ENCODE measurements at regions not wholly inside any gene's neighbourhood (a gene's known extent, or its start where the extent isn't known, plus 50 kb on each side); places are given as distances from the start of the nearest gene placed in this dataset.
"Not testable (repeated sequence)": the region's sequence is repeated elsewhere in the genome, so short reads cannot be mapped to it uniquely, and the experiment has no call there.

GRCh38 chr12:58378028-58378427, 436.7 kb downstream of the ATP23 start:
- no peak for DNase-seq

DNA sequence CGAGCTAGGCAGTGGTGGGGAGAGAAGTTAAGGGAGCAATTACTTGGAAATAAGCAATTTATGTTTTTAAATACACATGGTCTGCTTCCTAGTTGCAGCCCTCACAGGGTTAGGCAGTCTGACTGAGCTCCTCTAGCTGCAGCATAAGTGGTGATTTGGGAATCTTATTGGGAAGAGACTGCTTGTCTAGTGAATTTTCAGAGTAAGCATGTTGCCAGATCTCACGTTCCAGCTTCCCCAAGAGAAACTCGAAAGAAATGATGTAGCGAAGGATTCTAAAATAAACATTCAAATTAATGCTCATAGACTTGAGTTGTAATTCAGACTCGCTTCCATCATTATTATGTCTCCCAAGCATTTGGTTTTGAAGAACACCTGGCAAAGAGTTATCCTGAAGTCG, 440.2 kb downstream of the ATP23 start:
- no peak for DNase-seq

- no peak for DNase-seq
Observed at GRCh38 chr12:58384196-58384595, 442.8 kb downstream of the ATP23 start.

DNA sequence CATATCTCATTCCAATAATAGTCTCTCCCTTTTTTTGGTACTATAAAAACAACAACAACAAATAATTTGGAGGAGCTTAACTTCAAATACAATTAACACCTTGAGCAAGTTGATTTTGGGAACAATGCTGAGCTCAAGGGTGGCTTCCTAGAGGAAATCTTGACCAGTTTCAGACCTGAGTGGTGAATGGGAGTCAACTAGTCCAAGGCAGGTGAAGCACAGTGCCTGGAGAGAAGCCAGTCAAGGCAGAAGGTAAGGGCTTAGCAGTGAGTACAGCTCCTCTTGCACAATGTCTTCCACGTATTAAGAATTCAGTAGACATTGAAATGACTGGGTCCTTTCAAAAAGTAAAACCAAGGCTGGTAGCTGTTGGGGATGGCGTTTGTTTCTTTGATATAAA, 444.8 kb downstream of the ATP23 start:
- no peak for DNase-seq

- DNase-seq = no peak
Observed at GRCh38 chr12:58387199-58387598, 445.8 kb downstream of the ATP23 start.

GRCh38 chr12:58388261-58388660, 446.9 kb downstream of the ATP23 start:
- DNase-seq = no peak

DNA sequence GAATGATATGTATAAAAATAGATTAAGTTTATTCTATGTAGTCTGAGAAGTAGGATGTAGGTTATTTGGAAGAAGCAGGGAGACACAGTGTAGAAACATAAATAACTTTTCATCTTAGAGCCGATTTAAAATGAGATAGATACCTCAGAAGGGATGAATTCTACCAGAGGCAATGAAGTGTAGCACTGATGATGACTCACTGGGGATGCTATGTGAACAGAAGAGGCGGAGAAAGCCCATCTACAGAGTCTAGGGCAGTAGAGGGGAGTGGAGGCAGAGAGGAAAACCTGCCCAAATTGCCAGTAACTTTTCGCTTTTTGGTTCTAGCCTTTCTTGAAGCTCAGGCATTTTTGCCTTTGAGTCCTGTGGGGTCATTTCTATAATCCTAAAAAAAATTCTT, 451.8 kb downstream of the ATP23 start:
- no peak for DNase-seq

GRCh38 chr12:58395056-58395455, 453.7 kb downstream of the ATP23 start:
- no peak for DNase-seq

- no peak for DNase-seq
Observed at GRCh38 chr12:58395470-58395869, 454.1 kb downstream of the ATP23 start.

DNA sequence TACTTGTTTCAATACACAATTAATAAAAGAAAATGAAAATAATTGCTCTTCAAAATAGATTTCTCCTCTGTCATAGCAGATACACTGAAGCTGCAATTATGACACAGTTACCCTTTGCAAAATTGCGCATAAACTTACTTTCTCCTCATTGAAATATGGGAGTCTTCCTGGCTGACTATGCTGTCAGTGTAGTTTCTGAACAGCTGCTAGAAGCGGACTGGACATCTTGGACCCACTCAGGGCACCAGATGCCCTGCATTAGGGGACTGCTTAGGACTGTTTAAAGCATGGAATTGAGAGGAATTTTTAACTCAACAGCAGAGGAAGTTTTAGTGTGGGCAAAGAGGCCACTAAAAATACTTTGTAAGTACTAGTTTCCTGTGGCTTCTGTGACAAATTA, 454.9 kb downstream of the ATP23 start:
- no peak for DNase-seq

GRCh38 chr12:58405363-58405762, 464.0 kb downstream of the ATP23 start:
- DNase-seq = no peak

GRCh38 chr12:58408516-58408915, 467.1 kb downstream of the ATP23 start:
- no peak for DNase-seq

DNA sequence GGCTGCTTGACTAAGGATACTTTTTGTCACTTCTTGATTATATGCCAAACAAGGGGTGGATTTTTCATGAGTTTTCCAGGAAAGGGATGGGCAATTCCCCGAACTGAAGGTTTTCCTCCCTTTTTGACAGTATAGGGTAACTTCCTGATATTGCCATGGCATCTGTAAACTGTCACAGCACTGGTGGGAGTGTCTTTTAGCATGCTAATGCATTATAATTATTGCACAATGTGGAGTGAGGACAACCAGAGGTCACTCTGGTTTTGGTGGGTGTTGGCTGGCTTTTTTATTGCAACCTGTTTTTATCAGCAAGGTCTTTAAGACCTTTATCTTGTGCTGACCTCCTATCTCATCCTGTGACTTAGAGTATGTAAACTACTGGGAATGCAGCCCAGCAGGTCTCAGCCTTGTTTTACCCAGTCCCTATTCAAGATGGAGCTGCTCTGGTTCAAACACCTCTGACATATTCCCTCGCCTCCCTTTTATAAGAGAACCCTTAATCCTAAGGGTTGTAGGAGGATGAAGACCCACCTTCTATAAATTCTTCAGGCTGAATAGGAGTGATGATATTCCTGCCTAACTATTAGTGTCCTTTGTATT, 471.2 kb downstream of the ATP23 start:
- DNase-seq = no peak

DNA sequence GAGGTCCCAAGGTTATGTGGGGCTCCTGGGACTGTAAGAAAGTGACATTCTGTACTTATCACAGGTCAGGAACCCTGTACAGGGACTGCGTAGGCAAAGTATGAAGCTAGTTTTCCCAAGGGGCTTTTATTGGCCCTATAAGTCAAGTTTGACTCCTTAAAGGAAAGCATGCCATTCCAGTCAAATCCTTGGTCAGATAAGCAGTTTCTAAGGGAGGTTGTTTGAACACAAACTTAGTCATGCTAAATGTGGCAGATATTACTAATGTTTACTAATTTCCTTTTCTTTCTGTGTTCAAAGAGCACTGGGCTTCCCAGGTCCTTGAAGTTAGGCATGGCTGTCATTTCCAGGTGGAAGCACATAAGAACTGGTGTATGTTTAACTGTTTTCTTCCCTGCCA, 472.4 kb downstream of the ATP23 start:
- DNase-seq = no peak

- DNase-seq = no peak
Observed at GRCh38 chr12:58414398-58414871, 473.1 kb downstream of the ATP23 start.

DNA sequence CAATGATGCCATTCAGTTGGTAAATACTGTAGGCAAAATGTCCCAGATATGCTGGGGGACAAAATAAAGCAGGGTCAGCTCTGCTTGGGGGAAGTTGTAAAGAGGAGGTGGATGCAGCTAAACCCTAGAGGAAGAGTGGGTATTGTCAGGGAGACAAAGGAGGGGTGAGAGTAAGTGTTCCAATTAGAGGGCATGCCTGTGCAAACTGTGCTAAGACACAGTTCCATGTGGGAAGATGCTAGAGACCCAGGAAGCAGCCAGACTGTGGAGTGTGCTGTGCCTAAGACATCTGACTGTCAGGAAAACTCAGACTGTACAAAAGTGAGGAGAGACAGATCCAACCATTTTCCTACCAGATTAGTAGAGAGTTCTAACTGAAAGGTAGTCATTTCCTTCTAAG, 474.3 kb downstream of the ATP23 start:
- no peak for DNase-seq

- DNase-seq = no peak
Observed at GRCh38 chr12:58416236-58416635, 474.9 kb downstream of the ATP23 start.

- DNase-seq = no peak
Observed at GRCh38 chr12:58419196-58419760, 477.9 kb downstream of the ATP23 start.

DNA sequence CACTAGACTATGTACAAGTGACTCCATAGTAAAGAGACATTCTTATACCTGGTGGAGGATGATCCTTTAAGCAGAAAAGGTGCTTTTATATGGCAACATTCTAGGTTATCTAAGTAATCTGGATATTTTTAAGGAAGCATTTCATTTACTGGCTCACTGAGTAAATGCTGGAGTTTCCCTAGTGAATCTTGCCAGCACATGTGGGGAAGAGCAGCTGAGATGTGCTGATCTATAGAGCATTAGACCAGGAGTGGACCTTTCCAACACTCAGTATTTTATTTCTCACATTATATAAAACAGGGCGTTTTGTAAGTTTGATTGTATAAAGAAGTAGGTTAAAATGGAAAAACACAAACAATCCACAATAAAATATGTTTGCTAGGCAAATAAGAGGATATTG, 478.5 kb downstream of the ATP23 start:
- no peak for DNase-seq

DNA sequence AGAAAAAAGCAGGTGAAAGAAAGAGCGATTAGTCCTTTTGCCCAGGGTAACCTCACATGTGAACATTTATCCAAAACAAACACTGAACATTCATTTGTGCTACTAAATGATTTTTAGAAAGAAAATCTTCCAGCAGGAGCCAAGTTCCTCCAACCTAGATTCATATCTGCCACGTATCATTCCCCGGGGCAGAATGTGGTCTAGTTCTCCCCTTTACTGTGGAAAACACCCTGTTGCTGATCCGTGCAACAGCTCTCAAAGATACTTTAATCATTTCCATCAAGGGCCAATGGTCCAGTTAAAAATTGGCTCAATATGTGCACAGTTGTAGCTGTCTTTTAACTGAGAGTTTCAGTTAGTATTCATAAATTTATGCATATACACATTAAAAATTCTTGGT, 479.1 kb downstream of the ATP23 start:
- no peak for DNase-seq

DNA sequence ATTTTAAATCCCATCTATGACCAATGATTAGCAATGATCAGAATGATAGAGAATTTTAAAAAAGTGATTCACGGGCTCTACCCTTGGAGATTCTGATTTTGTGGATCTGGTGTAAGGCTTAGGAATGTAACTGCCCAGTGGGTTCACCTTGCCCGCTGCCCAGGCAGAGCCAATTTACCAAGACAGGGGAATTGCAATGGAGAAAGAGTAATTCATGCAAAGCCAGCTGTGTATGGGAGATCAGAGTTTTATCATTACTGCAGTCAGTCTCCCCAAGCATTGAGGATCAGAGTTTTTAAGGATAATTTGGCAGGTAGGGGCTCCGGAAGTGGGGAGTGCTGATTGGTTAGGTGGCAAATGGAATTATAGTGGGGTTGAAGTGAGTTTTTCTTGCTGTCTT, 480.6 kb downstream of the ATP23 start:
- DNase-seq = no peak

- DNase-seq = no peak
Observed at GRCh38 chr12:58424735-58425392, 483.5 kb downstream of the ATP23 start.

DNA sequence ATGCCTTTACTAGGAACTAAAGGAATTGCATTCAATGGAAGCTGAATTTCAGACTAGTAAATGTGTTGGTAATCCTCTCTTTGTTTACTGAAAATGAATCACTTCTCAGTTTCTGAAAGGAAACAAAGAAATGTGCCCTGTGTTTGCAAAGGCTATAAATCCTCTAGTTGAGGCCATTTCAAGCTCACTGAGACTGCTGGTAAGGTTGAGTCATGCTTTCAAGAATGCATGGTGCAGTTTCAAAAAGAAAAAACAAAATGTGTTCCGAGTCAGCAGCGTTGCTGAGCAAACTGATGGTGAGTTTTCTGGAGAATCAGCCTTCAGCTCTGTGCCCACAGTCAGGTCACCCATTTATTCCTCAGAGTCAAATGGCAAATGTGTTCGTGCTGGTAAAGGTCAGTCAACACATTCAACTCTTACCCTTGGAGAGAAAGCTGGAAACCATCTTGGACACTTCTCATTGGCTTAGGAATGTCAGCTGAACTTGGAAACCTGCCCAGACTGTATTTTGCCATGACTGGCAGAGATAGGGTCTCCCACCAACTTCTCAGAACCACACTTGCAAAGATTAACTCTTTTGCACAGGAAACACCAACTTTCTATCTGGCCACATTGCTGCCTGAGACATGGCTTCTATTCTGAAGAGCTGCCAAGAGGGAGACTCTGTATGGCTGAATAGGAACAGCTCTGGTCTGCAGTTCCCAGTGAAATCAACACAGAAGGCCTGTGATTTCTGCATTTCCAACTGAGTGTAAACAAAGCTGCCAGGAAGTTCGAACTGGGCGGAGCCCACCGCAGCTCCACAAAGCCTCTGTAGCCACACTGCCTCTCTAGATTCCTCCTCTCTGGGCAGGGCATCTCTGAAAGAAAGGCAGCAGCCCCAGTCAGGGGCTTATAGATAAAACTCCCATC, 484.4 kb downstream of the ATP23 start:
- no peak for DNase-seq

GRCh38 chr12:58426437-58426836, 485.1 kb downstream of the ATP23 start:
- not testable (repeated sequence) for DNase-seq

Measured in CD4-positive, alpha-beta T cell treated with Interferon alpha-2 for 1 hour (primary cell).